ENCODE measurements at regions not wholly inside any gene's neighbourhood (a gene's known extent, or its start where the extent isn't known, plus 50 kb on each side); places are given as distances from the start of the nearest gene placed in this dataset.

DNA sequence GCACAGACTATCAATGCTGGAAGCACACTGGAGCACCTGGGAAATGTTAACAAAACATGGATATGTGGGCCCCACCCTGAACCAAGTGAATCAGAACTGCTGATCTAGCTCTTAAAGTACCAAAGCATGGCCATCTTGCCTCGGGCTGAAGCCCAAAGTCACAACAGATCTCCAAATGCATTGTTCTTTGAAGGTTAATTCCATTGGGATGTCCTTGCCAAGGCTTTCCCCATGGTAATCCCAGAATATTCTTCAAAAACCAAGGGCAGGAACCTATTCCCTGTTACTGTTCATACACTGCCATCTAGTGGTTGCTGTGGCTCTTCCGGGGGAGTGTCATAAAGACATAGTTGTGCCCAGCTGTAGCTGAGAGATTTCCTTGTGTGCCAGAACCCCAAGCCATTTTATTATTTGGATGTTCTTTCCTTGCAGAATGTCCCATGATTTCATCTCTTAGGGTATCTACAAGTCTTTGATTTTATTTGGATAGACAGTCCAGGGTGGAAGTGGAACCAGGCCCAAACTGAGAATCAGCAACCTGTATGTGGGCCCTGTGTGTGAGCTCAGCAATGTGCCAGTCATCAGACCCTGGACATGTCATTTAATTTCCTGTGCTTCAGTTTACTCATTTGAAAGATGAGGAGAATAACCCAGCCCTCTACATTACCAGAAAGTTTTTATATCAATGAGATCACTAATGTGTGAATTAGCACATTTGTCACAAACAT is 290.0 kb downstream of the ACTL7B start:
- POLR2A ChIA-PET, result no interaction called here
- H3K4me3 ChIP-seq (ENCODE audit: low read depth, low read length), result no peak overlapping the region
- CTCF ChIA-PET, result interaction anchor here (0.6 to 9.8 kb wide), 53 partner anchors 8 to 1428 kb away, joined by 3 to 52 read pairs (median 4); partner anchors contain the start of gene KLF4
- peak; percentile 45 for DNase-seq (ENCODE audit: low read depth, low spot score)
- TF ChIP-seq, protein P1, sequence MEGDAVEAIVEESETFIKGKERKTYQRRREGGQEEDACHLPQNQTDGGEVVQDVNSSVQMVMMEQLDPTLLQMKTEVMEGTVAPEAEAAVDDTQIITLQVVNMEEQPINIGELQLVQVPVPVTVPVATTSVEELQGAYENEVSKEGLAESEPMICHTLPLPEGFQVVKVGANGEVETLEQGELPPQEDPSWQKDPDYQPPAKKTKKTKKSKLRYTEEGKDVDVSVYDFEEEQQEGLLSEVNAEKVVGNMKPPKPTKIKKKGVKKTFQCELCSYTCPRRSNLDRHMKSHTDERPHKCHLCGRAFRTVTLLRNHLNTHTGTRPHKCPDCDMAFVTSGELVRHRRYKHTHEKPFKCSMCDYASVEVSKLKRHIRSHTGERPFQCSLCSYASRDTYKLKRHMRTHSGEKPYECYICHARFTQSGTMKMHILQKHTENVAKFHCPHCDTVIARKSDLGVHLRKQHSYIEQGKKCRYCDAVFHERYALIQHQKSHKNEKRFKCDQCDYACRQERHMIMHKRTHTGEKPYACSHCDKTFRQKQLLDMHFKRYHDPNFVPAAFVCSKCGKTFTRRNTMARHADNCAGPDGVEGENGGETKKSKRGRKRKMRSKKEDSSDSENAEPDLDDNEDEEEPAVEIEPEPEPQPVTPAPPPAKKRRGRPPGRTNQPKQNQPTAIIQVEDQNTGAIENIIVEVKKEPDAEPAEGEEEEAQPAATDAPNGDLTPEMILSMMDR (IDR thresholded peaks at IDR 0.05; ENCODE audit: insufficient read depth, low read length, missing control alignments), result peak; percentile 70

DNA sequence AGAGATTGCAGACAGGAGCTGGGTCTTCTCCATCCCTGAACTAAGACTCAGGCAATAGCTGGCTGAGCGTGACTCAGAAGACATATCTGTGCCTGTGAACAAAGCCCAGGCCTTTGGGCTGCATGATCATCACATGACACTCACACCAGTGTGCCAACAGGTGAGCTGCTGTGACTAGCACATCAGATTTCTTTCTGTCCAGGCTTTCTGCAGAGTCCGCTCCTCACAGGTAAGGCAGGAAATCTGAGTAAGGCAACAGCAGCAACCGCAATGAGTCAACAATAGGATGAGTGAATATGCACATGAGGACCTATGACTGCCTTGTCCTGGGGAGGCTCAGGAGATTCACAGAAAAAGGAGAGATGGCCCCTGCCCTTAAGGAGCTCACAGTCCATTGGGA is 293.6 kb downstream of the ACTL7B start:
- ChIA-PET CTCF (interaction anchor here (0.8 to 9.8 kb wide), 3 partner anchors 14 to 1097 kb away, joined by 3 to 52 read pairs (median 3); no protein-coding TSS in a partner anchor), POLR2A (no interaction called here)

DNA sequence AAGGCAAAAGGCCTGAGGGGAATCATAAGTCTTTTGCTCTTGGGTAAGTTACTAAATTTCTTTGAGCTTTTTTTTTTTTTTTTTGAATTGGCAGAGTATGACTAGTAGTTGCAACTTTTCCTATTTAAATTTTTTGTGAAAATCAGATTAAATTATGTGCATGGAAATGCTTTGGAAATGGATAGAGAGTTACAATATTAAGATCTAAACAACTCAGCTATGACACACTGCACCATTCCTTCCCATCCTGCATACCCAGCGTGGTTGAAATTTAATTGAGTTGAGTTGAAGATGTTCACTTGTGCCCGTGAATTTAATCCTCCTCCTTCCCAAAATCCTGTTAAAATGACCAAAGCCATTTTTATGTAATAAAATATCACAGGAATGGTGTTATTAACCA is 296.4 kb downstream of the ACTL7B start:
- DNase-seq (ENCODE audit: low read depth, low spot score), result no peak
- TF ChIP-seq, protein P1 (IDR thresholded peaks at IDR 0.05; ENCODE audit: insufficient read depth, low read length, missing control alignments), result no peak
- ChIA-PET CTCF (interaction anchor here (1.3 to 1.5 kb wide), 3 partner anchors 10 to 1094 kb away, joined by 3 to 4 read pairs (median 4); no protein-coding TSS in a partner anchor), POLR2A (no interaction called here)
- no peak overlapping the region for H3K4me3 ChIP-seq (ENCODE audit: low read depth, low read length)

More for the DNA sequence above, 293.6 kb downstream of the ACTL7B start:
- no peak for DNase-seq (ENCODE audit: low read depth, low spot score)
- TF ChIP-seq, protein P1 (IDR thresholded peaks at IDR 0.05; ENCODE audit: insufficient read depth, low read length, missing control alignments), result no peak
- no peak overlapping the region for H3K4me3 ChIP-seq (ENCODE audit: low read depth, low read length)

DNA sequence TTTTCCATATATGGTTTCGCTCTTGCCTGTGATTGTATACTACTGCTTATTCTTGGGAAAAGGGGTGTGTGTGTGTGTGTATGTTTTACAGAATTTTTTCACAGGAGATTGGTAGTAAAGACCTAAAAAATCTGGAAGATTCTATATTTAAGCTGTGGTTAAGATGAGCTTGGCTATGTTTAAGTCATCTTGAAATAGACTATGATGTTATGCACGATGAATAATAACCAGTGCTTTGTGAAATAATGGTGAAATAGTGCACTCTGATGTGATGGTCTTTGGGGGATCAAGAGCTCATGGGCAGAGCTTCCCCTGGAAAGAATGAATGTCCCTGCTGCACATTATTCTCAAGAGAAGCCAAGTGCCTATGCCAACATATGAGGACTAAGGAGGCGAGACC is 301.0 kb downstream of the ACTL7B start:
- CTCF ChIA-PET, result interaction anchor here (1.2 to 1.4 kb wide), 2 partner anchors 11 to 13 kb away, joined by 5 to 6 read pairs; no protein-coding TSS in a partner anchor
- TF ChIP-seq, protein P1 (IDR thresholded peaks at IDR 0.05; ENCODE audit: insufficient read depth, low read length, missing control alignments), result no peak

DNA sequence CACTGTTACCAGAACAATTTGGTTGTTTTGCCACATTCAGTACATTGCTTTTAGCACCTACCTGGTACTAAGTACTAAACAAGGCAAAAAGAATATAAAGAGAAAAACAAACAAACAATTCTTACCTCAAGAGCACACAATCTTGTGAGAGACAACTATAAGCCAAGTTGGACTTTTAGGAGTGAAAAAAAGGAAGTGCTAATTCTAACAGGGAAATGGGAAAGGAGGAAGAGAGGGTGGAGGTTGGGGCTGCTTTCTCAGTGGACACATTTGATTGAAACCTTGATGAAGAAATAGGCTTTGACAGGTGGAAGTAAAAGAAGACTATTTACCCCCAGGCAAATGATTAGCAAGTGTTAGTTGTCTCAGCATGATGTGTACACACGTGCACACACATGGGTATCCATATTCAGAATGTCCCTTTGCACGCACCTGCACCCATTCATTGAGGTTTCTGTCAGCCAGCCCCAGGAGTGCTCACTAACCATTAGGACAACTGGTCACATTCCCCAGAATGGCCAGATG is 302.6 kb downstream of the ACTL7B start:
- ChIA-PET CTCF (interaction anchor here (1.9 kb wide), 1 partner anchor 13 kb away, joined by 11 read pairs; no protein-coding TSS in a partner anchor), POLR2A (no interaction called here)
- no peak overlapping the region for H3K4me3 ChIP-seq (ENCODE audit: low read depth, low read length)
- TF ChIP-seq, protein P1 (IDR thresholded peaks at IDR 0.05; ENCODE audit: insufficient read depth, low read length, missing control alignments), result no peak
- no peak for DNase-seq (ENCODE audit: low read depth, low spot score)

More for the DNA sequence above, 301.0 kb downstream of the ACTL7B start:
- POLR2A ChIA-PET, result no interaction called here
- DNase-seq (ENCODE audit: low read depth, low spot score), result no peak
- H3K4me3 ChIP-seq (ENCODE audit: low read depth, low read length), result no peak overlapping the region

DNA sequence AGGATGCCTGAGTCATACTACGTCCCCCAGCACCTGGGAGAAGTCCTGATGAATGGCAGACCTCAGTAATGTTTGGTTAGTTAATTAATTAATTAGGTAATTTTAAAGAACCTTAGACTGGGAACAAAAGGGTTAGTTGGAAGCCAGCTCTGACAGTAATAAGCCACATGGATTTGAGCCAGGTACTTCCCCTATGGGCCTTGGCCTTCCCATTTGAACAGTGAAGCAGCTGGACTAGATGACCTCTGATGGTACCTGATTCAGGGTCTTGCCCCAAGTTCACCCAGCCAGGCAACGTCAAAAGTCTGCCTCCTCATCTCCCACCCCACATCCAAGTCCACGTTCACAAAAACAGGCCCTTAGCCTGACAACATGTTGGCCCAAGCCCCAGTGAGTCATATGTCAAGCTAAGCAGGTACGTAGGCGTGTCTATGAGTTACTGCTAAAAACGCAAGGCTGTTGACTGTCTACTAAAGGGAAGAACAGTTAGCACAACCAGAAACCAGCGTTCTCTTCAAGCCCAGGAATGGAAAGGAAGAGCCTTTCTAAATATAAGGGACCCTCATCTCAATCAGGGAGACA is 303.2 kb downstream of the ACTL7B start:
- no peak overlapping the region for H3K4me3 ChIP-seq (ENCODE audit: low read depth, low read length)
- no peak for DNase-seq (ENCODE audit: low read depth, low spot score)
- TF ChIP-seq, protein P1 (IDR thresholded peaks at IDR 0.05; ENCODE audit: insufficient read depth, low read length, missing control alignments), result no peak
- POLR2A ChIA-PET, result no interaction called here
- CTCF ChIA-PET, result interaction anchor here (0.5 to 1.9 kb wide), 3 partner anchors 13 to 281 kb away, joined by 3 to 11 read pairs (median 3); no protein-coding TSS in a partner anchor
